GM21825 (cell line): ENCODE measurements at regions not wholly inside any gene's neighbourhood (a gene's known extent, or its start where the extent isn't known, plus 50 kb on each side); places are given as distances from the start of the nearest gene placed in this dataset.

ENCODE experiments used
- ATAC-seq: cut with Tn5 transposase; IDR thresholded peaks from one replicate; pipeline ENCODE4 v1.9.1; 2021; ENCODE audit warnings: mild to moderate bottlenecking, moderate library complexity; ENCODE audit not compliant: unreplicated experiment

DNA sequence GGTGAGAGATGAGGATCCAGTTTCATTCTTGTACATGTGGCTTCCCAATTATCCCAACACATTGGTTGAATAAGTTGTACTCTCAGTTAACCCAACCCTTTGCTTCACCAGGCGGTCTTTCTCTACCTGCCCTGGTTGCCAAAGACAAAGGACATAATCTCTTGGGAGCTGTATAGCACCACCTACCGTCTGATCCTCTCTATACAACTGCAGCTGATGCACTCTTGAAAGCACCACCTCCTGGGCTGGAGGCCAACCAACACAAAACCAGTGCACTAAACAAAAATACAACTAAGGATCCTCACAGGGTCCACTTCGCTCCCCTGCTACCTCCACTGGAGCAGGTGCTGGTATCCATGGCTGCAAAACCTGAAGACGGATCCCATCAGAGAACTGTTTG lies 473.6 kb upstream of the NRXN1 start:
- ATAC-seq = no peak

DNA sequence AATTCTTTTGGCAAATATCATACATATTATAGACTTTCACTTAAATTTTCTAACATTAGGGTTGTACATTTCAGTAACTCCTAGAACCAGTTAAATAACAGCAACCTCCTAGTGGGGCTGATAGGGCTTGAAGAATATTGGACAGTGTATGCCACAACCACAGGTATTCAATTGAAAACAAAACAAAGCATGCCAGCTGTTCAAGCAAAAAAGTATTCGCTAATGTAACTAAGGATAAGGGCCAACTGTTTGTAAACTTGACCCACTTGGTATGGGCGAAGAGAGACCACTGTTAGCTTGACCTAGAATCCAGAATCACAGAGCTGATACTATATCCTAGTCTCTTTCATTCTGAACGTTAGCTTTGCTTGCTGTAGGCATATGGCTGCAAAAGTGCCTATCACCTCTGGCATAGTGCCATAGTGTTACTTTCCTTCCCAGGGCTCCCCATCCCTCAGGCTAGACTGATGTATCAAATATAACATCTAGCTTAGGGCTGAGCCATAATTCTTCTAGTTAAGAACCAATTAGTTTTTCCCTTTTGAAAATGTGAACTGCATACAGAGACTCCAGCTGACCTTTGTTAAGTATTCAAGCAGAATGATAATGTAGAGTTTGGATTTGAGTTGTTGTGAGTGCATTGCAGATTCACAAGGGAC lies 458.8 kb upstream of the NRXN1 start:
- ATAC-seq = no peak

DNA sequence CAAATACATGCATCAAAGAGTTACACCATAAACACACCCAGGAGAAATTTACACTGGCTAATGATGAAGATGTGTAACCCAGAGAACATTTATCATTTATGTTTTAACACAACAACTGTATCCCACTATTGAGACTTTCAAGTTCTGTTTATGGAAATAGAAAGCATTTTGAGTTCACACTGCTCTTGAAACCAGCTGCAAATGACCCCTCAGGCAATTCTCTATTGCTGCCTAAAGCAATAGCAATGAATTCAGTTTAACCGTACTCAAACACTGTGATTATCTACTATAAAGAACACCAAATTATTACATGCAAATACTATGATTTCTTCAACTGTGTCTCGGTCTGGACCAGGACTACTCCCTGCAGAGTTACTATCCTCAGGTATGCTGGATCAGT lies 452.7 kb upstream of the NRXN1 start:
- ATAC-seq = no peak

DNA sequence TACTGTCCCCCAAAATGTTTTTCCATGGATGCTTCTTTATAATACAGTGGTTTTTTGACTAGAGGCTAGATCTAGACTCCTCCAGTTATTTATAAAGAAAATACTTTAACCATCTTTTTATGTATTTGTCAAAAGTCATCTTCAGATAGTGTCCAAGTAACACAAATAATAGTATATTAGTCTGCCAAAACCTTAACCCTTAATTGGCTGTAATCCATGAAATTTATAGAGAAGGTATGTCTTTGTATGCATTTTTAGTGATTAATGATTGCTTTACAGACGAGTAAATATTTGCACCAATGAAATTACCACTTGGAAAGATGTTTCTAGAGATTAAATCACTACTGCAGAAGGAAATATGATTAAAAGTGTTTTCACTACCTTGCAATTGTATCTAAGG lies 451.8 kb upstream of the NRXN1 start:
- no peak for ATAC-seq

DNA sequence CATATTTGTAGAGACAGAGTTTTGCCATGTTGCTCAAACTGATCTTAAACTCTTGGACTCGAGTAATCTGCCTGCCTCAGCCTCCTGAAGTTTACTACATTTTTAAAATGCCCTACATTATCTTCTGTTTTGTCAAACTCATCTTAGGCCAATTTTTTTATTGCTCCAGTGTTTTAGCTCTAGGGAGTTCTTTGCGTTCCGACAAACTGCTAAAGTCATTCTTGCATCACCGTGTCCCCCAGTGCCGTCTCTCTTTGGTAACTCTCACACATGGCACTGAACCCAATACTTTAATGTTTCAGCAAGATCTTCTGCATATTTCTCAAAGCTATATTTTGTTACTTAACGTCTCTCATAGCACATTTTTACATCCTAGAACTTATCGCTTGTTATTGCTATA lies 440.9 kb upstream of the NRXN1 start:
- no peak for ATAC-seq

DNA sequence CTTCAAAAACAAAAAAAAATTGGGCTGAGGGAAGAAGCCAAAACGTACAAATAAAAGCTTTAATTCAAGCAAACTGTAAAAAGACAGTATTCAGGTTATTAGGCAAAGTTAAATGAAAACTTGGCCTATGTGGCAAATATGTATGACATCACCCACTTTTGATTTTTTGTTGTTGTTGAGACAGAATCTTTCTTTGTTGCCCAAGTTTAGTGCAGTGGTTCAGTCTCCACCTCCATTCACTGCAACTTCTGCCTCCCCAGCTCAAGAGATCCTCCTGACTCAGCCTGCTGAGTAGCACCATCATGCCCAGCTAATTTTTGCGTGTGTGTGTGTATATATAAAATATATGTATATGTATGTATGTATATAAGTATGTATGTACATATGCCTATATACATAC lies 440.4 kb upstream of the NRXN1 start:
- ATAC-seq = no peak

DNA sequence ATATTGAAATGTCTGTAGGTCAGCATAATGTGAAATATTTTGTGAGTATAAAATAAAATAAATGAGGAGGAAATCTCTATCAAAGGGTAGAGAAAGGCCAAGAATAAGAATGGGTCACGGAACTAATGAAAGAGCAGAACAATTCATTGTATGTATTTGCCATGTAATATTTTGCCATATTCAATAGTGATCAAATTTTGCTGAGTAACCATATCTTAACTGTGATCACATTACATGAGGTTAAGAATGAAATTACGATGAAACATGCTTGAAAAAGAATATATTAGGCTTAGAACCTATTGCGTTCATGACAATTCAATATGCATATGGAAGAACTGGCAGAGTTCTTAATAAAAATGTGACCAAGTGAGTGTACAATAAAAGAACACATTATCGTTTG lies 437.2 kb upstream of the NRXN1 start:
- ATAC-seq = no peak

DNA sequence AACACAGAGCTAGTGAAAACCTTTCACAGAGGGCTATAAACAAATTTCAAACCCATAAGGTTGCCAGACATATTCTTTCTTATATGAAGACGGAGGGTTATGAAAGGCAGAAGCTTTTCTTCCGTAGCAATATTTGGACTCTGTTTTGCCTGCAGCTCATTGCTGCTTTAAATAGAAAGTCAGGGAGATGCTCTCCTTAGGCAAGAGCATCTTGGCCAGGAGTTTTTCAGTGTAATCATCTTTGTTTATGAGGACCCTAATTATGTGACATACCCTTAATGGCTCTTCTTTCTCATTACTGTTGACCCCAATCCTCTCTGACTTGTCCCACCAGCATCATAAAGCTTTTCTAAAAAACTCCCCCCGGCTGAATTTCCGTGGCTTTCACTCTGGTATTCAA lies 433.4 kb upstream of the NRXN1 start:
- no peak for ATAC-seq

DNA sequence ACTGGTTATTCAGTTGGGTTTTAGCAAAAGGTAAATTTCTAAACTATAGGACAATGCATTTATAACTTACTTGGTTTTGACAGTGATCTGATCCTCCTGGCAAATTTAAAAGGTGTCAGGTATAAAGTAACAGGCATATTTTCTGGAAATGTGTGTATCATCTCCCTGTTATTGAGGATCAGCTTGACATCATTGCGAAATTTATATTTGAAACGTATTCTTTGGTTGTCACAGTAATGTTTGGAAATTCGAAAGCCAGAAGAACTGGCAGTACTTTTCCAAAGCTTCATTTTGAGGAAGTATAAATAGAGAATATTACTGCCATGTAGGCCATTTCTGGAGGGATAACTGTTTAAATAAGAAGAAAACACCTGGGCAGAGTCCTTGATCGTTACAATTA lies 422.2 kb upstream of the NRXN1 start:
- no peak for ATAC-seq

DNA sequence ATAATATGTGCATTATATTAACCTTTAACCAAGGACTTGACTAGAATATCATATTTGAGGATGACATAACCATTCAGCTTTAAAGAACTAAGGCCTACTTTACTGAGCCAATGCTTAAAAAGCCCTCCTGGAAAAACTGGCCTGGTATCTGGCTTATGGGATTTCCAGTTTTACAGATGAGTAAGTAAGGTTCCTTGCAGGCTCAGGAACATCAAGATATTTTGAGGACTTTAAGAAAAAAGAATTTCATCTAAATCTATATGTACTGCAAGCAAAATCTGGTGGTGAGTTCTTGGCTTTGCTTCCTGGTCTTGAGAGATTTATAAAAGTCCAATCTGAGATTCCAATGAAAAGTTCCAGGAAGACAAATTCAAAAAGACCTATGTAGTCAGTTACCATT lies 417.0 kb upstream of the NRXN1 start:
- no peak for ATAC-seq

DNA sequence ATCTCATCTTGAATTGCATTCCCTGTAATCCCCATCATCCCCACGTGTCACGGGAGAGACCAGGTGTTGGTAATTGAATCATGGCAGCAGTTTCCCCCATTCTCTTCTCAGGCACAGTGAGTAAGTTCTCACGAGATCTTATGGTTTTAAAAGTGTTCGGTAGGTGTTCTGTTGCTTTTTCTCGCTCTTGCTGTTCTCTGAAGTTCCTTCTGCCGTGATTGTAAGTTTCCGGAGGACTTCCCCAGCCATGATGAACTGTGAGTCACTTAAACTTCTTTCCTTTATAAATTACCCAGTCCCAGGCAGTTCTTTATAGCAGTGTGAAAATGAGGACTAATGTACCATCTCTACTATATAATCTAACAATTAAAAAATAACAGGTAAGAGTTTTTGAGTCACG lies 409.9 kb upstream of the NRXN1 start:
- ATAC-seq = no peak

DNA sequence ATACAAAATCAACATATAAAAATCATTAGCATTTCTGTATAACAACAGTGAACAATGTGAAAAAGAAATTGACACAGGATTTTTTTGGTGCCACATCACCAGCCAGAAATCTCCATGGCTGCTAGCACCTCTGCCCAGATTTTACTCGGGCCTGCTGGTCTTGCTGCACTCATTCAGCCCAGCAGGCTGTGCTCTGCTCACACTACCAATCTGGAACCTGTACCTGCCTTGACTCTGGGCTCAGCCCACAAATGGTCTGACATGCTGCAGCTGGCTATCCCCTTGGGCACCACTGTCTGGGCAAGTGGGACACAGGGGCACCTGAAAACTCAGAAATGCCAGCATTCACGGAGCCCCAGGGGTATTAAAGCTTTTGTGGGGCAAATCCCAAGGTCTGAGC lies 392.5 kb upstream of the NRXN1 start:
- no peak for ATAC-seq

DNA sequence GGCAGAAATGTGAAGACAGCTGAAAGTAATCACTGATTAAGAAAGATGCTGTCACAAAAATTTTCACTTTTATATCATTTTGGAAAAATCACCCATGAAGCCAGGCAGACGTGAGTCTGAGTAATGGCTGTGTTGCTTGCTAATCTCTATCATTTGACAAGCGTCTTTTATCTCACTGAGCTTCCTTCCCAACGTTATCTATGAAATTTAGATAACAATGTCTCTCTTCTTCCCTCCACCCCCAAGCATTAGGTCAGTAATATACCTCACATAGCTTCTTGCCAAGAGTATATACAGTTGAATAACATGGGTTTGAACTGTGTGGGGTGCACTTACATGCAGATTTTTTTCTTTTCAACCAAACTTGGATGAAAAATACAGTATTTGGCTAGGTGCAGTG lies 388.6 kb upstream of the NRXN1 start:
- ATAC-seq = no peak

DNA sequence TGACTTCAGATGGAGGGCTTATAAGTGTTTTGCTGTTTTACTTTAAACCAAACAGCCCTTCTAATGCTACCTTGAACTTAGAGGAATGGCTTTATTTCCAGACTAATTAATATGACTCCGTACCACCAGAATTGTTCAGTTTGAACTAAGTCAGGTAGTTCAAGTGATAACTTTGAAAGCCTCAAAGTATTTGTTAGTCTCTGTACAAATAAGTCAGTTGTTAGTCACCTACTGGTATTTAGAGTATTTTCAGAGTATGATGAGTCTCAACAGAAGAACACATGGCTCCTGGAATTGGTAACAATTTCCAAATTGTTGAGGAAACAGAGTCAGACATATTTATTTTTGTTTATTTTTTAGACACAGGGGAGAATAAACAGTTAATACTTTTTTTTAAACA lies 381.8 kb upstream of the NRXN1 start:
- ATAC-seq = no peak

DNA sequence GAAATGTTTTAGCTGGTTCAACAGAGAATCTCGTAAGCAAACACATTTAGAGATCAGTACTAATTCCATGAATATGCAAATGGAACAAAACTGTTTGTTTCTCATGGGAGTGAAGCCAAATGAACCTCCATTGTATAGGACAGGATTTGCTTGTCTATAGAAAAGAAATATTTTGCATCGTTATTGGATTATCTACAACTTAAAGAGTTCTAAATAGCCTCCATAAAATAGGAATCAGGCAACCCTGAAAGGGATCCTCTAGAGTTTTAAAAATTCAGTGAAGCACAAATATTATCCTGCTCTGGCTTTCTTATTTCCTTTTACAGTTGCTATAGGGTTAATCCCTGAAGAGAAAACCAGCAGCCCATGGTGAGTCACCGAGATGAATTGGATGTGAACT lies 378.4 kb upstream of the NRXN1 start:
- no peak for ATAC-seq

DNA sequence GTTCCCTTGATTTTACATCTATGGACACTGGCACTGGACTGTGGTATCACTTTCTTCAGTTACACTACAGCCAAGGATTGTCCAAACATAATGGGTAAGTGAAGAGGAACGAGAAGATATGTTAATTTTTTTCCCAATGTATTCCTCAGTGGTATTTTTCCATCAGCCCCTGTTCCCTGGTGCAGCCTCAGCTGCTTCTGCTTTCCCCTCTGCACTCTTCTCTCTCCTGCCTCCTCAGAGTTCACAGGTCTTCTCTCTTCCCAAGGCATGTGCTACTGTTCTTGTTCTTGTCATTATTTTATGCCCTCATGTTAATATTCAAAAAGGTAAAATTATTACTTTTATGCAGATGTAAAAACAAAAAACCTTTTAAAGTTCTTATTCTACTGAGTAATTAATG lies 378.0 kb upstream of the NRXN1 start:
- ATAC-seq = no peak

DNA sequence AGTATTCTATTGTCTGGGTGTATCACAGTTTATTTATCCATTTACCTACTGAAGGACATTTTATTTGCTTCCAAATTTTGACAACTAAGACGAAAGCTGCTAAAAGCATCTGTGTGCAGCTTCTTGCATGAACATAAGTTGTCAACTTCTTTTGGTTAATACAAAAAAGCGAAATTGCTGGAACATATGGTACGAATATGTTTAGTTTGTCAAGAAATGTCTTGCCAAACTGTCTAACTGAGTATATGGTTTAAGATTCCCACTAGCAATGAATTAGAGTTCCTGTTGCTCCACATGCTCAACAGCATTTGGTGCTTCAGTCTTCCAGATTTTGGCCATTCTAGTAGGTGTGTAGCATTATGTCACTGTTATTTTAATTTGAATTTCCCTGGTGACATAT lies 372.3 kb upstream of the NRXN1 start:
- no peak for ATAC-seq

DNA sequence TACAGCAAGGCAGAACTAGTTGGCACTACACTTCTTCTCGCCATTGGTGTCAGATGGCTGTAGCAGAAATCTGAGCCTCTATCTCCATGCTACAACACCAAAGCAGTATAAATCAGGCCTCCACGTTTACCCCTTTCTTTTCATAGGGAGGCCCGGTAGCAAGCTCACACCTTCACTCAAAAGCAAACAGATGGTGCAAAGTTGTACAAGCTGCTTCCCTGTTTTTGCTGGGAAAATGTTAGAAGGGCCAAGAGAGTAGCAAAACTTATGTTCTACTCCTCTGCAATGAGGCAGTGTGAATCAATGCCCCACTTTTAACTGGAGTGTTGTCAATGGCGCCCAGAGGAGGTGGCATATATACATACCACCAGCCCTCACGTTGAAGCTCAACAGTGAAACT lies 369.6 kb upstream of the NRXN1 start:
- ATAC-seq = no peak

DNA sequence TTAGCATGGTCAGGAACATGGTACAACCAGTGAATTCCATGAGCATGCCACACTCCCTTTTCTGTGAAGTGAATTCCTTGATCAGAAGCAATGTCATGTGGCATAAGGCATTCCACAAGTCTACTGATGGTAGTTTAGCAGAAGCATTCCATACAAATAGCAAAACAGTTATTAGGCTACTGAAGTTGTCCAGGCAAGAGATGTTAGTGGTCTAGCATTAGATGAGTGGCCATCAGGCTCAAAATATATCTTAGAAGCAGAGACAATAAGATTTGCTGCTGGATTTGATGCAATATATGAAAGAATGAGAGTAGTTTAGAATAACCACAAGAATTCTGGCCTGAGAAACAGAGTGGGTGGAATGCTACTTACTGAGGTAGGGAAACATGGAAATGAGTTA lies 355.3 kb upstream of the NRXN1 start:
- ATAC-seq = no peak

DNA sequence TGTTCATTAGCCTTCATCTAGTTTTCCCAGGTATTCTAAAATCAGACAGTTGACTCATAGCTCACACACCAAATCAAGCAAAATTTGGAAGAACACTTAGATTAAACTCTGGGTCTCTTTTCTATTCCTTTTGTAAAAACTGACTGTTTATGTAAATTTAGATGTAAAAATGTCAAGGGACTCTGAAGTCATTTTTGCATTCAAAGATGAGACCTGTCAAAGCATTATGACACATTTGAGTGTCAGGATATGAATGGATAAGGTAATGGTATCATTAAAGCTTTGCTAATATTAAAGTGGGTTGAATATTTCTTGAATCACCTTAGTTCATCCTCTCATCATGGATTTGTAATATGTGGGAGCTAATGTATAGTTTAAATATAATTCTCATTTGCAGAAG lies 348.1 kb upstream of the NRXN1 start:
- ATAC-seq = no peak

DNA sequence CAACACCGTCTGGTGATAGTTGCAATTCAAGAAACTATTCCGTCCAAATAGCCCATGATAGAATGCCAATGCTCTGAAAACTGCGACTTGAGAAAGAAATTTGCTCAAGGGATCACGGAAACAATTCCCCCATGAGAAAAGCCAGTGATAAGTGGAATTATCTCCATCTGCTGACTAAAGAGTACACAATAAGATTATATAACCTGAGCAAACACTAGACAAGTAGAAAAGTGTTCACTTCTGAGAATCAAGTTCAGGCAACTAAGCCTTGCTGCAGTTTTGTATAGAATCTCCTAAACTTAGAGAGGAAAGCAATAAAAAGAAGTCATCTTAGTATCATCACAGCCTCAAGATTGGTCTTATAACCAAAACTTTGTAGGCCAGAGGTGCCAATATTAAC lies 336.3 kb upstream of the NRXN1 start:
- no peak for ATAC-seq

DNA sequence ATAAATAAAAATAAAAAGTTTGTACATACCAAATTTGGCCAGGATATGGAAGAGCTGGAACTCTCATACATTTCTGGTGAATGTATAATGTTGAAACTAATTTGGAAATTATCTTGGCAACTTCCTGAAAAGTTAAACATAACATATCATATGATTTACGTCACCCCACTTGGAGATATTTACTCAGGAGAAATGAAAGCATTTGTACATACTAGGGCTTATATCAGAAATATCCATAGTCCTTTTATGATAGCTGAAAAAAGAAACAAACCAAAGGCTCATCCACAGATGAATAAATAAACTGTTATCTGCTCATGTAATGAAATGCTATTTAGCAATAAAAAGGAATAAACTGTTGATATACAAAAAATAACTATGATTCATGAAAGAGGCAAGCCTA lies 318.2 kb upstream of the NRXN1 start:
- no peak for ATAC-seq

DNA sequence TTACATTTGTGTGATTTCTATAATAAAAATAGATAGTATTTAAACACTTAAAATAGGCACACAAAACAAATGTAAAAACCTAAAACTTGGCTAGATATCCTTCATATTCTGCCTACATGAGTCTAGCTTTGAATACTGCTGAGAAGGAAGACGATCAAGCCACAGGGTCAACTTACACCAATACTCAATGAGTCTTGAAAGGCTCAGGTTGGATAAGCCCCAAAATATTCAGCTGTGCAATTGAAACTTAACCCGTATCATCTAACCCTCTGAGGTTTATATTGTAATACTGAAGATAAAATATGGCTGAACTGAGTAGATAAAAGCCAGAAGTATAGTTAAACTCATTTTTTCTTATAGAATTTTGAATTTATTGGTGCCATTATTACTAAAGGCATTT lies 313.0 kb upstream of the NRXN1 start:
- ATAC-seq = no peak
